ENCODE measurements at regions not wholly inside any gene's neighbourhood (a gene's known extent, or its start where the extent isn't known, plus 50 kb on each side); places are given as distances from the start of the nearest gene placed in this dataset.

DNA sequence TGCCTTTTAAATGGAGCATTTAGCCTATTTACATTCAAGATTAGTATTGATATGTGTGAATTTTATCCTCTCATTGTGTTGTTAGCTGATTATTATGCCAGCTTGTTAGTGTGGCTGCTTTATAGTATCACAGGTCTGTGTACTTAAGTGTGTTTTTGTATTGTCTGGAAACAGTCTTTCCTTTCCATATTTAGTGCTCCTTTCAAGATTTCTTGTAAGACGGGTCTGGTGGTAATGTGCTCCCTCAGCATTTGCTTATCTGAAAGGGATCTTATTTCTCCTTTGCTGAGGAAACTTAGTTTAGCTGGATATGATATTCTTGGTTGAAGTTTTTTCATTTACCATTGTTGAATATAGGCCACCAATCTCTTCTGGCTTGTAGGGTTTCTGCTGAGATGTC, 549.0 kb downstream of the EPHA3 start:
- intact Hi-C loops (cut with DNase I; ENCODE audit: low total_unique reads), result no loop called here
- no peak for DNase-seq (ENCODE audit: low spot score in 2 of 2)
- WGBS, 2 donors, result 86 to 87% methylated on average over 1 of the region's 1 CpG
- no peak overlapping the region for H3K4me3 ChIP-seq (ENCODE audit: low read depth, poor library complexity, severe bottlenecking)
- TF ChIP-seq POLR2A (IDR thresholded peaks at IDR 0.05), result no peak
- TF ChIP-seq, protein P1, sequence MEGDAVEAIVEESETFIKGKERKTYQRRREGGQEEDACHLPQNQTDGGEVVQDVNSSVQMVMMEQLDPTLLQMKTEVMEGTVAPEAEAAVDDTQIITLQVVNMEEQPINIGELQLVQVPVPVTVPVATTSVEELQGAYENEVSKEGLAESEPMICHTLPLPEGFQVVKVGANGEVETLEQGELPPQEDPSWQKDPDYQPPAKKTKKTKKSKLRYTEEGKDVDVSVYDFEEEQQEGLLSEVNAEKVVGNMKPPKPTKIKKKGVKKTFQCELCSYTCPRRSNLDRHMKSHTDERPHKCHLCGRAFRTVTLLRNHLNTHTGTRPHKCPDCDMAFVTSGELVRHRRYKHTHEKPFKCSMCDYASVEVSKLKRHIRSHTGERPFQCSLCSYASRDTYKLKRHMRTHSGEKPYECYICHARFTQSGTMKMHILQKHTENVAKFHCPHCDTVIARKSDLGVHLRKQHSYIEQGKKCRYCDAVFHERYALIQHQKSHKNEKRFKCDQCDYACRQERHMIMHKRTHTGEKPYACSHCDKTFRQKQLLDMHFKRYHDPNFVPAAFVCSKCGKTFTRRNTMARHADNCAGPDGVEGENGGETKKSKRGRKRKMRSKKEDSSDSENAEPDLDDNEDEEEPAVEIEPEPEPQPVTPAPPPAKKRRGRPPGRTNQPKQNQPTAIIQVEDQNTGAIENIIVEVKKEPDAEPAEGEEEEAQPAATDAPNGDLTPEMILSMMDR (IDR thresholded peaks at IDR 0.05), result no peak

DNA sequence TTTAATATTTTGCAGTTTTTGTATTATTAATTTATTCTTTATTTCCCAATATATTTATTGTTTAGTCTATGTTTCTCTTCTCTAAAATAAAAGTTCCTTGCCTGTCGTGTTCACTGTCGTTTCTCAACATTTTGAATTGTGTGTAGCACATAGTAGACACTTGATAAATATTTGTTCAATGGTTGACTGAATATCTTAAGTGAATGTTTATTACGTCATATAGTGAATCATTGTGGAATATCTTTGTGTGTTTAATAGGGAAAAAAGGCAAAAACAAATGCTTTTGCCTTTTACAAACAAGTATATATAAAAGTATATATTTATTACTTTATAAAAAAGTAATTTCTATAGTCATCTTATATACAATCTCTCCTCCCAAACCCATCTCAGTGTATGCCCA, 572.3 kb downstream of the EPHA3 start:
- DNase-seq (ENCODE audit: low spot score in 2 of 2), result no peak
- no peak overlapping the region for H3K4me3 ChIP-seq (ENCODE audit: low read depth, poor library complexity, severe bottlenecking)
- WGBS, 2 donors, result 86 to 89% methylated on average over 3 of the region's 3 CpGs
- no peak for TF ChIP-seq POLR2A (IDR thresholded peaks at IDR 0.05)
- intact Hi-C loops (cut with DNase I; ENCODE audit: low total_unique reads), result no loop called here

DNA sequence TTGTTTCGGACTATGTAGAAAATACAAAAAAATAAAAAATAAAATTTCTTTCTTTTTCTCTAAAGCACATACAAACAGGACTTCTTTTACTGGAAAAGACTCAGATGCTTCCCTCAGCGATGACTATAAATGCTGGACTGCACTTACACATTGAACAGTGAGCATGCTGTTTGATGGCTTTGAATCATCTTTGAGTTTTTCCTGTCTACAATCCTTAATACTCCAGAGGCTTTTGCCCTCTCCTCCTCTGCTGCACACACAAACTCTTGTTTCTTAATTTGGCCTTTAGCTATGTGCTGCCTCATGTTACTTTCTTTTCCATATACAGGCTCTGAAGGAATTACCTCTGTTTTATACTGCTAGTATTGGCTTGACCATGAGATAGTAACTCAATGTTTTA, 575.1 kb downstream of the EPHA3 start:
- no peak overlapping the region for H3K4me3 ChIP-seq (ENCODE audit: low read depth, poor library complexity, severe bottlenecking)
- WGBS, 2 donors, result 75 to 82% methylated on average over 2 of the region's 2 CpGs
- intact Hi-C loops (cut with DNase I; ENCODE audit: low total_unique reads), result no loop called here
- TF ChIP-seq, protein P1 (IDR thresholded peaks at IDR 0.05), result no peak
- no peak for TF ChIP-seq POLR2A (IDR thresholded peaks at IDR 0.05)
- no peak for DNase-seq (ENCODE audit: low spot score in 2 of 2)

DNA sequence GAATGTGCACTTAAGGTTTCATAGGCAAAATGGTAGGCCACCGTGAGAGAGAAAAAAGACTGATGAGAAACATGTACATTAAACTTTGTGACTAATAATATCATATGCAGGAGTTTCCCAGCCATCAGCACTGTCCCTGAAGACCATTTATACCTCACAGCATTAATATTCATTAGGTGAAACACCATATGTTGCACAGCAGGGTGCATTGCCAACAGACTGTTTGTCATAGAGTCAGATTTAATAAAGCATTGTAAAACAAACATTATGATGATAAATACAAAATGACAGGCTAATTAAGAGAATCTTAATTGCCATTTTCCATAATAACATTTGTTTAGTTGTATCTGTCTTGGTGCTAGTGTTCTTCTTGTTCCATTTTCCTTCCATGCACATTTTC, 578.3 kb downstream of the EPHA3 start:
- WGBS, 2 donors, result 64 to 88% methylated on average over 1 of the region's 1 CpG
- no peak overlapping the region for H3K4me3 ChIP-seq (ENCODE audit: low read depth, poor library complexity, severe bottlenecking)
- no peak for TF ChIP-seq POLR2A (IDR thresholded peaks at IDR 0.05)
- TF ChIP-seq, protein P1 (IDR thresholded peaks at IDR 0.05), result no peak
- intact Hi-C loops (cut with DNase I; ENCODE audit: low total_unique reads), result no loop called here
- no peak for DNase-seq (ENCODE audit: low spot score in 2 of 2)

DNA sequence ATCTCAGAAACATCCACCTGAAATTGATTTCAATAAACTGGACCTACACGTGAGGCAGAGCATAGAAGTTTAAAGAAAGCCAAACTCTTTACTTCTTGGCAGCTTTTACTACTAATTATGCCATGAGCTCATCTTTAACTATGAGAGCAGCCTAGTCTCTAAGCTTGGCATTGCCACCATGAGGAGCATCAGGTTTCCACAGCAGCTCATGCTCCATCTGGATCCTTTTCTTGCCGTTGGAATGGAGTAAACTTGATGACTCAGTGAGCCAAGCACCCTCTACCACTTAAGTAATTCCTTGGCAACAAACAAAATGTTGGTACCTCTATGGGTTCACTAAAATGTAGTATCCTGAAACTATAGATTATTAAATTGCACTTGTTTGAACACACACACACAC, 583.2 kb downstream of the EPHA3 start:
- WGBS, 2 donors, result 10 to 31% methylated on average over 2 of the region's 2 CpGs
- DNase-seq (ENCODE audit: low spot score in 2 of 2), result no peak
- intact Hi-C loops (cut with DNase I; ENCODE audit: low total_unique reads), result no loop called here
- TF ChIP-seq, protein P1 (IDR thresholded peaks at IDR 0.05), result no peak
- no peak for TF ChIP-seq POLR2A (IDR thresholded peaks at IDR 0.05)
- H3K4me3 ChIP-seq (ENCODE audit: low read depth, poor library complexity, severe bottlenecking), result no peak overlapping the region

DNA sequence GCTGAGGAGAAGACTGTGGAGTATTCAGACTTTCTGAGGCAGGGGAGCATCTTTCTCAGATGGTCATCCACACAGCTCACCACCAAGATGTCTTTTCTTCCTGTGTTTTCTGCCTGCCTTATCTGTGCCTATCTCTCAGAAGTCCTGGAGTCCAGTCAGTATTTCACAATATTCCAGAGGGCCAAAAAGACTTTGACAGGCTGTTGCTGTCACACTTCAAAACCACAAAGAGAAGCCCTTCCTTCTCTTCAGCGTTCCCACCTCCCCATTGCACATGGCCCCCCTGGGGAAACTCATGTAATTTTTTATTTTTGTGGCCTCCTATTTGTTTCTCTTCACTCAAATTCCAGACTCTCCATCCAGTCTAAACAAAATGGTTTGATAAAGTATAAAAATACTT, 585.2 kb downstream of the EPHA3 start:
- intact Hi-C loops (cut with DNase I; ENCODE audit: low total_unique reads), result no loop called here
- WGBS, 2 donors, result 51 to 52% methylated on average over 1 of the region's 1 CpG
- no peak for DNase-seq (ENCODE audit: low spot score in 2 of 2)
- H3K4me3 ChIP-seq (ENCODE audit: low read depth, poor library complexity, severe bottlenecking), result no peak overlapping the region
- no peak for TF ChIP-seq POLR2A (IDR thresholded peaks at IDR 0.05)
- TF ChIP-seq, protein P1 (IDR thresholded peaks at IDR 0.05), result no peak
